ENCODE measurements at regions not wholly inside any gene's neighbourhood (a gene's known extent, or its start where the extent isn't known, plus 50 kb on each side); places are given as distances from the start of the nearest gene placed in this dataset.
"Not testable (repeated sequence)": the region's sequence is repeated elsewhere in the genome, so short reads cannot be mapped to it uniquely, and the experiment has no call there.

- DNase-seq: no peak
Observed at GRCh38 chr4:1572521-1572920, 111.6 kb downstream of the FAM53A start.

DNA sequence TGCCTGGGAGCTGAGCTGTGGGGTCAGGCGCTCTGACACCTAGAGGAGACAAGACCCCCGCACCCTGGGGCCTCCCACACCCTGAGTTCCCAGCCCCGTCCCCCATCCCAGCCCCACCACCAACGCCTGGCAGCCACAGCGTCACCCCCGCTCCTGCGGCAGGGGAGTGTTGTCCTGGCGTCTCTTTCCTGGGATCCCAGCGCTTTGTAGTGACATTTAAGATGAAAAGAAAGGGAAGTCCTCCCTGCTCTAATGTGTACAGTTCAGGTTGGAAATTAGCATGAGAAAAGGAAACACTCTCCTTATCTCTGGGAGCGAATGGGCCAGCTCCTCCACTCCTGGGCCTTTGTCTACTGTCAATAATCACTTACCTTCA, 112.1 kb downstream of the FAM53A start:
- DNase-seq: no peak

GRCh38 chr4:1571165-1572009, 112.7 kb downstream of the FAM53A start:
- DNase-seq: no peak

DNA sequence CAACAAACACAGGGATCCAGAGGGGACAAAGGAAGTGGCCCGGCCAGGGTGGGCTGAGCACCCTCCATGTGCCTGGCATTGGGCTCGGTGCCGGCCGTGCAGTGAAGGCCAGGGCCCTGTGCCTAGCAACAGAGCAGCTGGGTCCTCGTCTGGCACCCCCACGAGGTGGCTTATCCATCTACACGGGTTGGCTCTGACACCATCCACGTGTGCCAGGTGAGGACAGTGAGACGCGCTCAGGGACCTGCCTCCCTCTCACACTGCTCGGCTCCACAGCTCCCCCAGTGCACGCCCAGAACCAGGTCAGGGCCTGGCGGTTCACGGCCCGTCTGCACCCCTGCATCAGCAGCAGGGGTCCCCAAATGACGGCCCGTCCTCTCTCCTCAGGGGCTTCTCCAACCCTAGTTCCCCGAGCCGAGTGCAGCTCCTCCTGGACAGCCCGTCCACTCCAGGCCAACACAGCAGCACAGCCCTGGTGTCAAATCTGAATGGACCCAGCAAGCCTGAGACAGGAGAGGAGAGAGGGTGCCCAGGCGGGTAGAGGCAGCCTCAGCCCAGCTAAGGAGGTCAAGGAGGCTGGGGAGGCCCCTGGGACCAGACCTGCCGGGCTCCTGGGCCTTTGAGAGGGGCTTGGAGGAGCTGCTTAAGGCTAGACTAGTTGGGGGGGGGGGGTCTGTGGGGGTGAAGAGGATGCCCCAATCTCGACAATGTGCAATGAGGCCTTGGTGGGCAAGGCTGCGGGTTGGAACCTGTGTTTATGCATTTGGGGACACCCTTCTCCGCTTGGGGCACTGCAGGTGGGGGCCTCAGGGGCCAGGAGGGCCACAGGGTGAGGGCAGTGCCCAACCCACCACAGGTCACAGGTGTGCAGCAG, 113.6 kb downstream of the FAM53A start:
- no peak for DNase-seq

- no peak for DNase-seq
Observed at GRCh38 chr4:1569461-1570151, 114.5 kb downstream of the FAM53A start.

- no peak for DNase-seq
Observed at GRCh38 chr4:1568855-1569460, 115.2 kb downstream of the FAM53A start.

DNA sequence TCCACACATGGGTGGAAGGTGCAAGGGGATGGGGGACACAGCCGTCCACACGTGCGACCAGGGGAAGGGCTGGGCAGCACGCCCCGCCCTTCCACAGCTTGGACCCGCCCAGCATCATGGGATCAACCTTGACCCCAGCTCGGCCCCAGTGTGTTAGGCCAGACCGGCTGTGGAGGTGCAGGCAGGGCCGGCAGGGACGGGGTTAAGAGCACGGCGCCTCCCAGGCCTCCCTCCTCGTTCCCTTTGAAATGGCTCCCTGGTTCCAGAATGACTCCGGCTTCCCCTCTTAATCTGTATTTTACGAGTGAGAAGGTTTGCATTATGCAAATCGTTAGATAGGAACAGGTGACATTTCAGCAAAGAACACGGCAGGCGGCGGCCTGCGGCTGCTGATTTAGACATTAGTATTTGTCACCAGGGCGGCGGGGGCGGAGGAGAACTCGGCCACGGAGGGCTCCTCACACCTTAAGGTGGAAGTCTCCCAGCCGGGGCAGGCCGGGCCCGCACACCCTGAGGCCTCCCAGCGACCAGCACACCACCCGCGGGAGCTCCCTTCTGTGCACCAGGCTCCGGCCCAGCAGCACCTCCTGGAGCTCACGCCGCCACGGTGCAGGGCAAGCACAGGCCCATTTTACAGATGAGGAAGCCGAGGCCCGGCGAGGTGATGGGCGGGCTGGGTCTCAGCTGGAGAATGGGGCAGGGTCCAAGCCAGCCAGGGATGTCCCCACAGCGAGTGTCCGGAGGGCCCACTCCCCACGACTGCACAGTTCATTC, 116.1 kb downstream of the FAM53A start:
- DNase-seq: no peak

- no peak for DNase-seq
Observed at GRCh38 chr4:1567519-1567807, 116.7 kb downstream of the FAM53A start.

DNA sequence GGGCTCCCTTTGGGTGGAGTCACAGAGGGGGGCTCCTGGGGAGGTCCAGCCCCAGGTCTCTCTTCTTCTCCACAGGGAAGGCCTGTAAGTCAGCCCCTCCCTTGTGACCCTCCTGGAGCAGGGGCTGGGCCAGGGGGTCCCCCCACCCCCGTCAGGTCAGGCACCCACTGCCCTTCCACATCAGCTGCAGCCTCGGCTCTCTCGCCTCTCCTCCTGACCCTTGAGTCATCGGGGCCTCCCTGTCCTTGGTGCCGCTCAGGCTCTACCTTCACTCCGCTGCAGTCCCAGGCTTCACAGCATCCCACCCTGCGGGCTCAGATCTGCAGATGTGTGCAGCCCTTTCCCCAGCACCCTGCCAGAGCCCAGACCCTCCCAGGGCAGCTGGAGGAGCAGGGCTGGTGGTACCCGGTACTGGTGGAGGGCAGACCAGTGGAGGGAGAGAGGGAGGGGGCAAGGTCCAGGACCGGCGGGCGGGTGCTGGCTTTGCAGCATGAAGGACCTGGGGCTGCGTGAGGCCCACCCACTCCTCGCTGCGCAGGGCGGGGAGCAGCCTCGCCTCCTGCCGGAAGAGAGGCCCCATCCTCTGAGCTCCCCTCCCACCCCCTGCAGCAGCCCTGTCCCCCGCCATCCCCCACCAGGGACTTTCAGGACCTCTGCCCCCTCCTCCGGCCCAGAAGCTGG, 117.1 kb downstream of the FAM53A start:
- no peak for DNase-seq

- not testable (repeated sequence) for DNase-seq
Observed at GRCh38 chr4:1566301-1566837, 117.7 kb downstream of the FAM53A start.

- no peak for DNase-seq
Observed at GRCh38 chr4:1565598-1566295, 118.4 kb downstream of the FAM53A start.

DNA sequence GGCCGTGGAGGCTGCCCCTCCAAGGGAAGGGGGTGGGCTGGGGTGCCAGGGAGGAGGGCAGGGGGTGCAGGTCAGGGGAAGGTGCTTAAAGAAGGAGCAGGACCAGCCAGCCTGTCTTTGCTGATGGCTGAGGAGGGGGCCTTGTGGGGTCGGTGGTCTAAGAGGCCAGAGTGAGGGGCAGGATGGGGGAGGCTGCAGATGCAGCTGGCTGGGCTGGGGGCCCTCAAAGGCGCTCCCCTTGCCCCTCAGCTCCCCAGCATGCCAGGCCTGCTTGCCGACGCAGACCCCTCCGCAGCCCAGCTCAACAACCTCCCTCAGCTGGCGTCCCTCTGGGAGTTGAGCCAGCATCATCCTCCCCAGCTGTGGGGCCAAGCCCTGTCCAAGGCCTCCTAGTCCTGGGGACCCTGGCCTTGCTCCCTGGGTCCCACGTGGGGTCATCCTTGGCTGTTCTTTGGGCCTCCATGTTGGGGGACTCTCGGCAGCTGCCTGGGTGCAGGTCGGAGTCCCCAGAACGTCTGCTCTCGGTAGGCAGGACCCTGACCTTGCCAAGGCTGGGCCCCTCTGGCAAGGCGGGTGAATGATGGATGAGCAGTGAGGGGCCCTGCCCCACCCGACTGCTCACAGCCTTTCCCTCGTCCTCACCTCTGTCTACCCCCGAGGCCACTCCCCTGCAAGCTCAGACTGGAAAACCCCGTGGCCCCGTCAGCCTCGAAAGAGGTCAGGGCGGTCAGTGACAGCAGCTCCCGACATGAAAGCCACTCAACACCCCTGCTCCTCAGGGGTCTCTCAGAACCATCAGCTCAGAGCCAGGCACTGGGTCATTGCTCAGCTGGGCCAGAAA, 119.4 kb downstream of the FAM53A start:
- DNase-seq: no peak

DNA sequence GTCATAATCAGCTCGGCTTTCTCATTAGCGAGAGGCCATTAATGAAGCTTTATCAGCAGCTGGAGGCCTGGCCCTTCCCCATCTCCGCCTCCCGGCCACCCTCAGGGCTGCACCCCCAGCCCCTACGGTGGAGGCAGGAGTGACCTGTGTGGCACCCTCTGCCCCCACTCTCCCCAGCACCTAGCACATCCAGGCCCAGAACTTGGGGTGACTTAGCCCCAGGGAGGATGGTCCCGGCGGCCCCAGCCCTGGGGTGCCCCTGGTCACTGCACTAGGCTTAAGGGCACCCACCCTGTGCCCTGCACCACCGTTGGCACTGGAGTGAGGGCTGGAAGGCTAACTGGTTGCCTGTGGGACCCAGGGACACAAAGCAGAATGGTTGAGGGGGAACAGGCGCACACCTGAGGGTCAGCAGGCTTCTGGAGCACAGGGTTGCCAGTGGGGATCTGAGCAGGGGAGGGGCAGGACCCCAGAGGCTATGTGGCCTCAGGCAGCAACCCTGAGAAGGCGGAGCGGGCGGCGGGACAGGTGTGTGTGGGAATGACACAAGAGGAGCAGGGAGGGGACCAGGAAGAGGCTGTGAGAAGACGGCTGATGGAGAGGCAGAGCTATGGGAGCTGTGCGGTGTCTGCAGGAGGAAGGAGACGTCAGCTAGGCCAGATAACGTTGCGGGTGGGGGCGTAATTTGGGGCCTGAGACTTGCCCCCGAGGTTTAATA, 120.2 kb downstream of the FAM53A start:
- DNase-seq: no peak

DNA sequence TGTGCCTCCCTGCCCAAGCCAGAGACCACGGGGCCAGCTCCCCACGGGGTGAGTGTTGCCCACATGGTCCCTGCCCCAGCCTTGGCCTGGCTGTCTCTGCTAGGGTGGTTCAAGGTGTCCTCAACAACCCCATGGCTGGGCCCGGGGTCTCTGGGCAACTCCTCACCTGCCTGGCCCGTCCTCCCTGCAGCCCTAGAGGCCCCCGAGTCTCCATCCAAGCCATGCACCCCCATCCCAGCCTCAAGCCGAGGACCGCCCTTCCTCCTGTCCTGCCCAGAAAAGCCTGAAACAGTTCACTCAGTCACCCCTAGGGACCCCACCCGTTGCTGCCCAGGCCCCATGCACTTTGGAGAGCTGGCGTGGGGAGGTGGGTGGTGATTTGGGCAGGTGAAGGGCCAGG, 120.9 kb downstream of the FAM53A start:
- no peak for DNase-seq

DNA sequence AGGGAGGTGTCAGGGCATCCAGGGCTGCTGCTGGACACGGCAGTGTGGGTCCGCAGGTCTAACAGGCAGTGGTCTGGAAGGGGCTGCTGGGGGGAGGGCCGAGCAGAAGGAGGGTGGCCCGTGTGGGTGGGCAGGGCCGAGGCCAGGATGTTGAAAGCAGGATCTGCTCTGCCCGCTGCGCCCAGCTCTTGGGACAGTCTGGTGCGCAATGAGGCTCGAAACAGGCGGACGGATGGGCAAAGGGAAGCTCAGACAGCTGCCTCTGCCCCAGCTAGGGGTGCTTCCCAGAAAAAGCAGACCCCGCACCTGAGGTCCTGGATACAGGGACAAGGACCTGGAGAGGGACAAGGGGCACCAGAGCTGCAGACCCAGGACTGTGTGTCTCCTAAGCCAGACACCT, 121.3 kb downstream of the FAM53A start:
- DNase-seq: no peak

- DNase-seq: no peak
Observed at GRCh38 chr4:1562371-1562770, 121.7 kb downstream of the FAM53A start.

DNA sequence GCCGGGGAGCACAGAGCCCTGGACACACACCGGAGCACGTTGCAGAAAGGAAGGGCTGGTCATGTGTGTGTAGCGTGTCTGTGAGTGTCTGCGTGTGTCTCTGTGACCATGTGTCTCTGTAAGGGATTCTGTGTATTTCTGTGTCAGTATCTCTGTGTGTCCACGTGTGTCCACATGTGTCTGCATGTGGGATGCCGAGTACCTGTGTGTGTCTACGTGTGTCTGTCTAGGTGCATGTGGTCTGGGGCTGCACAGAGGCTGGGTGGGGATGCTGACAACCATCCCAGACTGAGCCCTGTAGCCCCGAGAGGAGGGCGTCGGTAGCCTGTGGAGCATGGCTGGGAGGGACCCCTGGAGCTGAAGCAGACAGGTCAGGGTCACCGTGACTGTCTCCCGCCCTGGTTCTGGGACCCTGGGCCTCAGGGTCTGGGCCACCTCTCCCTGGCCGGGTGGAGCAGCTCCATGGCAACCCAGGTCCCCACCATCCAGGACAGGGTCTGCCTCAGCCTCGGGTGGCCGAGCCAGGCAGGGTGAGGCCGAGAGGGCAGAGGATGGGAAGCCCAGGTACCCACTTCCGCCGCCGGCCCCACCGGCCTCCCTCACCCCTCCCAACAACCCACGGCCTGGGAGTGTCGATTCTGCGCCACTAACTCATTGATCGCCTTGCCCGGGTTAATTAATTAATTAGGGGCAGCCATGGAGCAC, 122.7 kb downstream of the FAM53A start:
- no peak for DNase-seq

- DNase-seq: no peak
Observed at GRCh38 chr4:1559896-1560650, 124.0 kb downstream of the FAM53A start.
